Cardiac muscle cell (in vitro differentiated cells and primary cell): ENCODE measurements at regions not wholly inside any gene's neighbourhood (a gene's known extent, or its start where the extent isn't known, plus 50 kb on each side); places are given as distances from the start of the nearest gene placed in this dataset.

Experiments
- DNase-seq, 2 donors: peaks; one replicate each; pipeline versions ENCODE4 v3.0.0 to v3.0.0-alpha.2; 2010 to 2017; ENCODE audit warnings: low read depth in 1 of 2, low spot score in 1 of 2
- H3K27ac ChIP-seq: fragments of 200-600 bp; sonication (generic); 2 replicates; pipeline ENCODE4 v1.5.1; 2016
- H3K27me3 ChIP-seq: fragments of 200-600 bp; sonication (generic); 2 replicates; pipeline ENCODE4 v1.6.0; 2016; ENCODE audit warnings: control low read depth
- H3K36me3 ChIP-seq: fragments of 200-600 bp; sonication (generic); 2 replicates; pipeline ENCODE4 v1.5.1; 2016; ENCODE audit warnings: control low read depth
- H3K4me1 ChIP-seq: fragments of 200-600 bp; sonication (generic); 2 replicates; pipeline ENCODE4 v1.8.1; 2017; ENCODE audit warnings: low read depth, mild to moderate bottlenecking, mixed run types
- H3K4me3 ChIP-seq: fragments of 200-600 bp; sonication (generic); 2 replicates; pipeline ENCODE4 v1.5.1; 2016; ENCODE audit warnings: mild to moderate bottlenecking
- H3K9me3 ChIP-seq: fragments of 200-600 bp; sonication (generic); 2 replicates; pipeline ENCODE4 v1.5.1; 2017; ENCODE audit warnings: low read depth, mild to moderate bottlenecking, control low read depth
- CTCF ChIP-seq: IDR thresholded peaks from 2 replicates; pipeline ENCODE4 v1.5.1; 2012; ENCODE audit warnings: low read depth, mild to moderate bottlenecking, low read length

- no peaks in the 10 kb centered on the region for H3K36me3 ChIP-seq
- H3K4me3 ChIP-seq, result no peak overlapping the region
- DNase-seq, result no peak
- no peaks in the 10 kb centered on the region for H3K4me1 ChIP-seq
- H3K27ac ChIP-seq, result no peak overlapping the region
- H3K9me3 ChIP-seq, result no peaks in the 10 kb centered on the region
- no peaks in the 10 kb centered on the region for H3K27me3 ChIP-seq
- no peak for TF ChIP-seq CTCF
These were observed 123.7 kb upstream of the NTF3 start for GRCh38 chr12:5308216-5308615.

GRCh38 chr12:5308996-5309395 lies 122.9 kb upstream of the NTF3 start:
- H3K4me3 ChIP-seq, result no peak overlapping the region
- no peaks in the 10 kb centered on the region for H3K27me3 ChIP-seq
- no peak for TF ChIP-seq CTCF
- H3K4me1 ChIP-seq, result no peaks in the 10 kb centered on the region
- H3K27ac ChIP-seq, result no peak overlapping the region
- no peaks in the 10 kb centered on the region for H3K36me3 ChIP-seq
- H3K9me3 ChIP-seq, result no peaks in the 10 kb centered on the region
- no peak for DNase-seq

DNA sequence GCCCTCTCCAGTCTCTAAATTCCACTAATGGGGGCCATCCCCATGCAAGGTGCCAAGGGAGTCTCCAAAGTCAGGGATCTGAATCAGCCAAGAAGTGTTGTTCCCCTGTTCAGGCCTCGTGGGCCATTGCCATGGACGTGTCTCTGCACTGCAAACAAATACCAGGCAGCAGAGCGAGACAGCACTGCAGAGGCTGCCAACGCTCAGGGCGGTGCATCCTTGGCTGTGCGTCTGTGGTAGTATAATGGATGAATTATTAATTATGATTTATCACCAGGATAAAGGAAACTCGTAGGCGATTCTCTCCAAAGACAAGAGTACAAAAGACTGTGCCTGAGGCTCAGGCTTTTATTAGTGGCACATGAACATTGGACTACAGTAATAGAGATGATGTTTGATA lies 122.3 kb upstream of the NTF3 start:
- no peaks in the 10 kb centered on the region for H3K36me3 ChIP-seq
- no peak overlapping the region for H3K27ac ChIP-seq
- H3K9me3 ChIP-seq, result no peaks in the 10 kb centered on the region
- no peak for TF ChIP-seq CTCF
- no peaks in the 10 kb centered on the region for H3K27me3 ChIP-seq
- H3K4me1 ChIP-seq, result no peaks in the 10 kb centered on the region
- no peak for DNase-seq
- H3K4me3 ChIP-seq, result no peak overlapping the region

DNA sequence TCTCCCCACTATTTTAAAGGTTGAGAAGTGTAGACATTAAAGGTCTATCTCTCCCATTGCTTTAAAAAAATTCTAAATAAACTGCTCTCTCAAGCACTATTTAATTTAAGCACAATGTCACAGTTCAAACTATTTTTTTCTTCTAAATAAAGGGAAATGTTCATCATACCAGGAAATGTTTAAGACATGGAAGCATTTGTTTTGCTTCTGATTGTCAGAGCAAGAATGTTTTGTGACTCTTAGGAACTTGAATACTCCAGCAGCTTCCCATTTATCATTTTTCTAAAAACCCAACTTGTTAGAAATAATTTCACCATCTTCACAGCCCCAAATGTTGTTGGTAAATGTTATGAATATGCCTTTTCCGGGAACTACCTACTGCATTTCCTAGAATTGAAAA lies 121.8 kb upstream of the NTF3 start:
- H3K4me3 ChIP-seq, result no peak overlapping the region
- H3K27ac ChIP-seq, result no peak overlapping the region
- no peaks in the 10 kb centered on the region for H3K36me3 ChIP-seq
- H3K9me3 ChIP-seq, result no peaks in the 10 kb centered on the region
- H3K4me1 ChIP-seq, result no peaks in the 10 kb centered on the region
- DNase-seq, result no peak
- no peak for TF ChIP-seq CTCF
- no peaks in the 10 kb centered on the region for H3K27me3 ChIP-seq

GRCh38 chr12:5317556-5317955 lies 114.4 kb upstream of the NTF3 start:
- DNase-seq, result no peak

More at GRCh38 chr12:5317556-5317955, 114.4 kb upstream of the NTF3 start:
- no peak for TF ChIP-seq CTCF
- Histone ChIP-seq H3K27me3 (no peaks in the 10 kb centered on the region), H3K9me3 (no peaks in the 10 kb centered on the region), H3K4me1 (no peaks in the 10 kb centered on the region), H3K36me3 (no peaks in the 10 kb centered on the region), H3K27ac (no peak overlapping the region), H3K4me3 (no peak overlapping the region)
